ENCODE measurements at regions not wholly inside any gene's neighbourhood (a gene's known extent, or its start where the extent isn't known, plus 50 kb on each side); places are given as distances from the start of the nearest gene placed in this dataset.

- no peak for ATAC-seq
- H3K9me3 ChIP-seq (ENCODE audit: control insufficient read depth, low read length, poor library complexity, severe bottlenecking) = no peaks in the 10 kb centered on the region
- no peaks in the 10 kb centered on the region for H3K36me3 Mint-ChIP-seq (ENCODE audit: low read depth)
- H3K4me3 Mint-ChIP-seq = no peak overlapping the region
- DNase-seq = no peak
- H3K27me3 Mint-ChIP-seq = no peaks in the 10 kb centered on the region
- H3K27ac Mint-ChIP-seq = no peak overlapping the region
- no peaks in the 10 kb centered on the region for H3K4me1 Mint-ChIP-seq
These were observed 331.7 kb upstream of the DCC start for GRCh38 chr18:52008330-52008729.

GRCh38 chr18:52008736-52009135 is 331.3 kb upstream of the DCC start:
- H3K9me3 ChIP-seq (ENCODE audit: control insufficient read depth, low read length, poor library complexity, severe bottlenecking) = no peaks in the 10 kb centered on the region
- Mint-ChIP-seq H3K36me3 (ENCODE audit: low read depth) (no peaks in the 10 kb centered on the region), H3K27ac (no peak overlapping the region), H3K27me3 (no peaks in the 10 kb centered on the region), H3K4me1 (no peaks in the 10 kb centered on the region), H3K4me3 (no peak overlapping the region)
- DNase-seq (no peak), ATAC-seq (no peak)

GRCh38 chr18:52009958-52010357 is 330.0 kb upstream of the DCC start:
- no peaks in the 10 kb centered on the region for H3K9me3 ChIP-seq (ENCODE audit: control insufficient read depth, low read length, poor library complexity, severe bottlenecking)
- no peak overlapping the region for H3K4me3 Mint-ChIP-seq
- no peaks in the 10 kb centered on the region for H3K4me1 Mint-ChIP-seq
- no peak overlapping the region for H3K27ac Mint-ChIP-seq
- ATAC-seq = no peak
- no peaks in the 10 kb centered on the region for H3K36me3 Mint-ChIP-seq (ENCODE audit: low read depth)
- no peaks in the 10 kb centered on the region for H3K27me3 Mint-ChIP-seq
- DNase-seq = no peak

GRCh38 chr18:52045946-52046675 is 293.9 kb upstream of the DCC start:
- ATAC-seq = no peak

GRCh38 chr18:52046842-52047241 is 293.2 kb upstream of the DCC start:
- DNase-seq (no peak), ATAC-seq (no peak)
- H3K4me3 Mint-ChIP-seq = no peak overlapping the region
- no peaks in the 10 kb centered on the region for H3K27me3 Mint-ChIP-seq
- H3K27ac Mint-ChIP-seq = no peak overlapping the region
- H3K4me1 Mint-ChIP-seq = no peaks in the 10 kb centered on the region
- H3K9me3 ChIP-seq (ENCODE audit: control insufficient read depth, low read length, poor library complexity, severe bottlenecking) = no peaks in the 10 kb centered on the region
- no peaks in the 10 kb centered on the region for H3K36me3 Mint-ChIP-seq (ENCODE audit: low read depth)

More at GRCh38 chr18:52045946-52046675, 293.9 kb upstream of the DCC start:
- no peaks in the 10 kb centered on the region for H3K36me3 Mint-ChIP-seq (ENCODE audit: low read depth)
- H3K9me3 ChIP-seq (ENCODE audit: control insufficient read depth, low read length, poor library complexity, severe bottlenecking) = no peaks in the 10 kb centered on the region
- no peak overlapping the region for H3K27ac Mint-ChIP-seq
- no peak for DNase-seq
- no peak overlapping the region for H3K4me3 Mint-ChIP-seq
- H3K27me3 Mint-ChIP-seq = no peaks in the 10 kb centered on the region
- H3K4me1 Mint-ChIP-seq = no peaks in the 10 kb centered on the region

GRCh38 chr18:52054324-52054723 is 285.7 kb upstream of the DCC start:
- no peaks in the 10 kb centered on the region for H3K9me3 ChIP-seq (ENCODE audit: control insufficient read depth, low read length, poor library complexity, severe bottlenecking)
- no peak overlapping the region for H3K27ac Mint-ChIP-seq
- no peaks in the 10 kb centered on the region for H3K27me3 Mint-ChIP-seq
- H3K36me3 Mint-ChIP-seq (ENCODE audit: low read depth) = no peaks in the 10 kb centered on the region
- ATAC-seq = no peak
- H3K4me1 Mint-ChIP-seq = no peaks in the 10 kb centered on the region
- no peak overlapping the region for H3K4me3 Mint-ChIP-seq
- DNase-seq = no peak

GRCh38 chr18:52060607-52061304 is 279.2 kb upstream of the DCC start:
- DNase-seq (no peak), ATAC-seq (no peak)
- no peaks in the 10 kb centered on the region for H3K4me1 Mint-ChIP-seq
- no peaks in the 10 kb centered on the region for H3K36me3 Mint-ChIP-seq (ENCODE audit: low read depth)
- H3K27me3 Mint-ChIP-seq = no peaks in the 10 kb centered on the region
- H3K9me3 ChIP-seq (ENCODE audit: control insufficient read depth, low read length, poor library complexity, severe bottlenecking) = no peaks in the 10 kb centered on the region
- H3K27ac Mint-ChIP-seq = no peak overlapping the region
- no peak overlapping the region for H3K4me3 Mint-ChIP-seq

GRCh38 chr18:52063923-52064322 is 276.1 kb upstream of the DCC start:
- ATAC-seq (no peak), DNase-seq (no peak)
- H3K27ac Mint-ChIP-seq = no peak overlapping the region
- H3K9me3 ChIP-seq (ENCODE audit: control insufficient read depth, low read length, poor library complexity, severe bottlenecking) = no peaks in the 10 kb centered on the region
- H3K27me3 Mint-ChIP-seq = no peaks in the 10 kb centered on the region
- H3K36me3 Mint-ChIP-seq (ENCODE audit: low read depth) = no peaks in the 10 kb centered on the region
- no peak overlapping the region for H3K4me3 Mint-ChIP-seq
- no peaks in the 10 kb centered on the region for H3K4me1 Mint-ChIP-seq

- no peaks in the 10 kb centered on the region for H3K36me3 Mint-ChIP-seq (ENCODE audit: low read depth)
- H3K4me3 Mint-ChIP-seq = no peak overlapping the region
- H3K27ac Mint-ChIP-seq = no peak overlapping the region
- DNase-seq = no peak
- H3K9me3 ChIP-seq (ENCODE audit: control insufficient read depth, low read length, poor library complexity, severe bottlenecking) = no peaks in the 10 kb centered on the region
- H3K4me1 Mint-ChIP-seq = no peaks in the 10 kb centered on the region
- ATAC-seq = no peak
- no peaks in the 10 kb centered on the region for H3K27me3 Mint-ChIP-seq
These were observed 270.8 kb upstream of the DCC start for GRCh38 chr18:52069201-52069600.

- Mint-ChIP-seq H3K27me3 (no peaks in the 10 kb centered on the region), H3K36me3 (ENCODE audit: low read depth) (no peaks in the 10 kb centered on the region), H3K4me1 (no peaks in the 10 kb centered on the region), H3K4me3 (no peak overlapping the region), H3K27ac (no peak overlapping the region)
- H3K9me3 ChIP-seq (ENCODE audit: control insufficient read depth, low read length, poor library complexity, severe bottlenecking) = no peaks in the 10 kb centered on the region
- DNase-seq = no peak
- ATAC-seq = no peak
These were observed 269.7 kb upstream of the DCC start for GRCh38 chr18:52070291-52070756.

GRCh38 chr18:52077251-52077983 is 262.6 kb upstream of the DCC start:
- no peaks in the 10 kb centered on the region for H3K9me3 ChIP-seq (ENCODE audit: control insufficient read depth, low read length, poor library complexity, severe bottlenecking)
- no peaks in the 10 kb centered on the region for H3K27me3 Mint-ChIP-seq
- no peak for ATAC-seq
- DNase-seq = no peak
- H3K4me1 Mint-ChIP-seq = no peaks in the 10 kb centered on the region
- H3K27ac Mint-ChIP-seq = no peak overlapping the region
- no peaks in the 10 kb centered on the region for H3K36me3 Mint-ChIP-seq (ENCODE audit: low read depth)
- no peak overlapping the region for H3K4me3 Mint-ChIP-seq

GRCh38 chr18:52082246-52082645 is 257.8 kb upstream of the DCC start:
- no peak overlapping the region for H3K27ac Mint-ChIP-seq
- H3K27me3 Mint-ChIP-seq = no peaks in the 10 kb centered on the region
- DNase-seq (no peak), ATAC-seq (no peak)
- no peak overlapping the region for H3K4me3 Mint-ChIP-seq
- H3K9me3 ChIP-seq (ENCODE audit: control insufficient read depth, low read length, poor library complexity, severe bottlenecking) = no peaks in the 10 kb centered on the region
- no peaks in the 10 kb centered on the region for H3K36me3 Mint-ChIP-seq (ENCODE audit: low read depth)
- no peaks in the 10 kb centered on the region for H3K4me1 Mint-ChIP-seq

GRCh38 chr18:52087140-52087539 is 252.9 kb upstream of the DCC start:
- Mint-ChIP-seq H3K4me1 (no peaks in the 10 kb centered on the region), H3K4me3 (no peak overlapping the region), H3K36me3 (ENCODE audit: low read depth) (no peaks in the 10 kb centered on the region), H3K27ac (no peak overlapping the region), H3K27me3 (no peaks in the 10 kb centered on the region)
- no peaks in the 10 kb centered on the region for H3K9me3 ChIP-seq (ENCODE audit: control insufficient read depth, low read length, poor library complexity, severe bottlenecking)
- DNase-seq = no peak
- ATAC-seq = no peak

Measured in T-helper 17 cell (primary cell).